Activated naive CD4-positive, alpha-beta T cell treated with anti-CD3 and anti-CD28 coated beads, Interleukin-2, amount 50 U/mL, for 24 hours (primary cell): ENCODE measurements at regions not wholly inside any gene's neighbourhood (a gene's known extent, or its start where the extent isn't known, plus 50 kb on each side); places are given as distances from the start of the nearest gene placed in this dataset.

Experiments used
- H3K27ac Mint-ChIP-seq: one replicate; pipeline ENCODE4 v1.8.0; 2021; ENCODE audit warnings: mild to moderate bottlenecking, mixed read lengths
- H3K27me3 Mint-ChIP-seq: one replicate; pipeline ENCODE4 v1.8.0; 2021; ENCODE audit warnings: mixed read lengths
- H3K36me3 Mint-ChIP-seq: one replicate; pipeline ENCODE4 v1.8.0; 2021; ENCODE audit warnings: mixed read lengths
- H3K4me1 Mint-ChIP-seq: one replicate; pipeline ENCODE4 v1.8.0; 2021; ENCODE audit warnings: mixed read lengths
- H3K4me3 Mint-ChIP-seq: one replicate; pipeline ENCODE4 v1.8.0; 2021; ENCODE audit warnings: mild to moderate bottlenecking, mixed read lengths
- H3K9me3 Mint-ChIP-seq: one replicate; pipeline ENCODE4 v1.8.0; 2021; ENCODE audit warnings: mixed read lengths

DNA sequence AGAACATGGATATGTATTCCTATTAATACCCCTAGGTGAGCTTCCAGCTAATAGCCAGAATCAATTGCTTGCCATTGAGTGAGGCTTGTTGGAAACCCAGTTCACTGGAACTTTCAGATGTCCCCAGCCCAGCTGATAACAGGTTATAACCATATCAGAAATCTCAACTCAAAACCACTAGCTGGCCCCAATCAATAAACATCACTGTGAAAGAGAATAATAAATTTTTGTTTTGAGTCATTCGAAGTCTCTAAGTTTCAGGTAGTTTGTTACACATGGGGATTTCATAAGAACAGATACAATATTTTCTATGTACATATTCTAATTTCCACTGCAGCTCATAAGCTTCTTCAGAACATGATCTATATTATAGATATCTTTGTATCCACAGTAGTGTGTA lies 162.9 kb upstream of the SNX7 start:
- Mint-ChIP-seq H3K9me3 (peaks cover 6% of the 10 kb centered on the region), H3K27me3 (no peaks in the 10 kb centered on the region), H3K36me3 (no peaks in the 10 kb centered on the region), H3K4me3 (no peak overlapping the region), H3K4me1 (no peaks in the 10 kb centered on the region), H3K27ac (no peak overlapping the region)

DNA sequence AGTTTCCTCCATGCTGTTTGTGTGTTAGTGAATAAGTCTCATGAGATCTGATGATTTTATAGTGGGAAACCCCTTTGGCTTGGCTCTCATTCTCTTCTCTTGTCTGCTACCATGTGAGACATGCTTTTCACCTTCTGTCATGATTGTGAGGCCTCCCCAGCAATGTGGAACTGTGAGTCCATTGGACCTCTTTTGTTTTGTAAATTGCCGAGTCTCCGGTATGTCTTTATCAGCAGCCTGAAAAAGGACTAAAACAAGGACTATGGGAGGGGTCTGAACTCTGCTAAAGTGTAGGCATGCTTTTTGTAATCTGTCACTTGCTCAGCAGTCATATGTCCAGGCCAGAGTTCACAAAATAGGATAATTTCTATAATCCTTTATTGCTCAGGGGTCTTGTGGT lies 164.0 kb upstream of the SNX7 start:
- H3K27ac Mint-ChIP-seq, result no peak overlapping the region
- H3K4me3 Mint-ChIP-seq, result no peak overlapping the region
- no peaks in the 10 kb centered on the region for H3K4me1 Mint-ChIP-seq
- H3K36me3 Mint-ChIP-seq, result no peaks in the 10 kb centered on the region
- no peaks in the 10 kb centered on the region for H3K27me3 Mint-ChIP-seq
- peaks cover 6% of the 10 kb centered on the region for H3K9me3 Mint-ChIP-seq

DNA sequence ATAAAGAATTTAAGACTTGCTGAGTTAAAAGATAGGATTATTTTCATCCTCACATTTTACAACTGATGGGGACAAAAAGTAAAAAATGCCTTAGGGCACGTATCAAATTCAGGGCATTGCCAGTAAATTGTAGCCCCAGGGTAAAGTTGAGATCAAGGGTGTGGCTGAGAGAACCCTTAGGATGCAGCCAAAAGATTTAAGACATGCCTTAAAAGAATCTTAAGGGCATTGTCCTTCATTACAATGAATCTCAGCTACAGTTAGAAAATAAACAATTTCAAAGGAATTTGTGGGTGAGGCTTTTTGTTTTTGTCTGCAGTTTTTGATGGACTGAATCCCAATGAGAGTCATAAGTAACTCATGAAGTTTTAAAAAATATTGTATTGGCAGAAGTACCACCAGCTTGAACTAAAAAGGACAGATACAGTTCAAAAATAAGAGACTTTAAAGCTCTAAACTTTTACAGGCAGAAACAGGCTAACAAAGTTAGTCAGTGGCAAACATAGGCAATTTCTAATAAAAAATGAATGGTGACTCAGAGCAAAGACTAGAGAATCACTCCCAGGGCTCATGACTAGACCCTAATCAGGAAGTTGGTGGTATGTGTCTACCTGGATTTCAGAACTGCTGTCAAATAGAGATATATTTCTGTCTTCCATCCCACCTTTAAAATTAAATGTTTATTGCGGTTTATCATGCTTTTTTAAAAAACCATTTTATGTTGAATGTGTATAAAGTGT lies 165.1 kb upstream of the SNX7 start:
- Mint-ChIP-seq H3K9me3 (peaks cover 6% of the 10 kb centered on the region), H3K4me1 (no peaks in the 10 kb centered on the region), H3K36me3 (no peaks in the 10 kb centered on the region), H3K27me3 (no peaks in the 10 kb centered on the region), H3K4me3 (no peak overlapping the region), H3K27ac (no peak overlapping the region)

- Mint-ChIP-seq H3K4me3 (no peak overlapping the region), H3K9me3 (no peaks in the 10 kb centered on the region), H3K27me3 (no peaks in the 10 kb centered on the region), H3K36me3 (no peaks in the 10 kb centered on the region), H3K27ac (no peak overlapping the region), H3K4me1 (no peaks in the 10 kb centered on the region)
Measured at GRCh38 chr1:98493469-98493868, 168.1 kb upstream of the SNX7 start.

- no peaks in the 10 kb centered on the region for H3K27me3 Mint-ChIP-seq
- H3K9me3 Mint-ChIP-seq, result no peaks in the 10 kb centered on the region
- peak overlapping the region; percentile 23 for H3K27ac Mint-ChIP-seq
- no peaks in the 10 kb centered on the region for H3K4me1 Mint-ChIP-seq
- H3K36me3 Mint-ChIP-seq, result no peaks in the 10 kb centered on the region
- H3K4me3 Mint-ChIP-seq, result no peak overlapping the region
Measured at GRCh38 chr1:98490099-98490498, 171.4 kb upstream of the SNX7 start.

DNA sequence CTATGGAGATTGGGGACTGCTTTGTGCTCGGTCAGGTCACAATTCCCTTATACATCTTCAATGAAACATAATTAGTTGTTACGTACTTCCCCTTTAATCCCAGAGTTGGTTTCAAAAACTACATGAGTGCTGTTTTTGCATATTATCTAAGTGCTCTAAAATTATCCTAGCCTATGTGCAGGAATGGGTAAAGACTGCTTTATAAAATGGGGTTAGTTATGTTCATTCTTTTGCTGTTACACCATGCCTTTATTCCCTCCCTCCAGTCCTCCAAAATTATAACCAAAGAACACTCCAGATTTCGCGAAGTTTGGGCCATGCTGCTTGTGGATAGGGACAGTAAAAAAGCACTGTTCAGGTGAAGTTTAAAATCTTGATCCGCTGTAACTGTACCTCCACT lies 173.9 kb upstream of the SNX7 start:
- H3K4me3 Mint-ChIP-seq, result no peak overlapping the region
- H3K36me3 Mint-ChIP-seq, result no peaks in the 10 kb centered on the region
- H3K4me1 Mint-ChIP-seq, result no peaks in the 10 kb centered on the region
- H3K27ac Mint-ChIP-seq, result no peak overlapping the region
- no peaks in the 10 kb centered on the region for H3K27me3 Mint-ChIP-seq
- no peaks in the 10 kb centered on the region for H3K9me3 Mint-ChIP-seq

- Mint-ChIP-seq H3K27ac (no peak overlapping the region), H3K9me3 (no peaks in the 10 kb centered on the region), H3K4me1 (no peaks in the 10 kb centered on the region), H3K4me3 (no peak overlapping the region), H3K36me3 (no peaks in the 10 kb centered on the region), H3K27me3 (no peaks in the 10 kb centered on the region)
Measured at GRCh38 chr1:98482611-98483010, 178.9 kb upstream of the SNX7 start.

- H3K4me1 Mint-ChIP-seq, result no peaks in the 10 kb centered on the region
- no peaks in the 10 kb centered on the region for H3K9me3 Mint-ChIP-seq
- H3K36me3 Mint-ChIP-seq, result no peaks in the 10 kb centered on the region
- H3K4me3 Mint-ChIP-seq, result no peak overlapping the region
- H3K27me3 Mint-ChIP-seq, result no peaks in the 10 kb centered on the region
- no peak overlapping the region for H3K27ac Mint-ChIP-seq
Measured at GRCh38 chr1:98480271-98480670, 181.2 kb upstream of the SNX7 start.

DNA sequence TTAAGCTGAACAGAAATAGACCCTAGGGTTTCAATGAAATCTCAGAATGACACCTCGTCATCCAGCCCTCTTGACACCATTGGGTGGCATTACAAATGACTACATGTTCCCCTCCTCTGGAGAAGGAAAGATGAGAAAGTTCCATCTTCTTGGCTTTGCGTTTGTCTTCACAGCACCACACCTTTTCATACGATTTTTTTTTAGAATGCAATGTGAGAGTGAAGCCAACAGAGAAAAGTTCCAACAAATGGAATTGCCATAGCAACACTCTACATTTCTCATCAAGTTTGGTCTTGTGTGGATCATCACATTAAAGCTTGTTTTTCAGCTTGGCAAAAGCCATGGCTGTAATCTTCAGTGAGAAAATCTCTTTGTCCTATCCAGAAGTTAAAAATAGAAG lies 183.4 kb upstream of the SNX7 start:
- Mint-ChIP-seq H3K4me1 (no peaks in the 10 kb centered on the region), H3K36me3 (no peaks in the 10 kb centered on the region), H3K4me3 (no peak overlapping the region), H3K9me3 (no peaks in the 10 kb centered on the region), H3K27ac (no peak overlapping the region), H3K27me3 (no peaks in the 10 kb centered on the region)

DNA sequence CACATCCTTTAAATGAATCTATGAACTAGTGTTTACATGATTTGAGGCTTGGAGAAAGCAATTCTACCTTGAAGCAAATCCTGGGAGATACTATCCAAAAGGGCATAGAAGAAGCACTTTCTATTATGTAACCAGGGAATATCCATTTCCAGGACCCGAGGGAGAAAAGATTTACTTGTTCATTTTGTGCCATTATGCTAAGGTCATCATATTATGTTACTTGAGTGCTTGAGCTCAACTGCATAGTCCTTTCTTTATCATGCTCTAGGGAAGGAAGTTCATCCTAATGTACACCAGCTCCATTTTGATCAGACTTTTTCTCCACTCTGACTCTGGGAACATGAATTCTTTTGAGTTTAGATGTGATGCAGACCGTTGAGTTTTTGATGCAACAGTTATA lies 188.6 kb upstream of the SNX7 start:
- Mint-ChIP-seq H3K4me1 (no peaks in the 10 kb centered on the region), H3K27me3 (no peaks in the 10 kb centered on the region)

DNA sequence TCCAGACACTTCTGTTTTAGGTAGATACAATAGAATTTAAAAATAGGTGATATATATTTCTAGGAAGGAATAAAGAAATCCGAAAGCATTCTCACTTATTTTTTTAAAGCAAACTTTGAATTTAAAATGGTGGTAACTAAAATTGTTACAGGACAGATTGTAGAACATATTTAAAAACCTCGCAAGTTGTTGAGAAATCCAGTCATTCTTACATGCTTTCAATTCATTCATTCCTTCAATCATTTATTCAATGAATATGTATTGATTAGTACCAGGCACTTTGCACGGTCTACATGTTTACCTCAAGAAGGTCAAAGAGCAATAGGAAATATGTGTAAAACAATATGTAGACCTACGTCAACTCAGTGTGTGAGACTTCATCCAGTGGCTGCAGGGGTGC lies 189.9 kb upstream of the SNX7 start:
- H3K36me3 Mint-ChIP-seq, result no peaks in the 10 kb centered on the region
- H3K9me3 Mint-ChIP-seq, result no peaks in the 10 kb centered on the region
- H3K4me3 Mint-ChIP-seq, result no peak overlapping the region
- no peak overlapping the region for H3K27ac Mint-ChIP-seq
- H3K27me3 Mint-ChIP-seq, result no peaks in the 10 kb centered on the region
- no peaks in the 10 kb centered on the region for H3K4me1 Mint-ChIP-seq

More for the DNA sequence above, 188.6 kb upstream of the SNX7 start:
- H3K4me3 Mint-ChIP-seq, result no peak overlapping the region
- no peaks in the 10 kb centered on the region for H3K9me3 Mint-ChIP-seq
- H3K36me3 Mint-ChIP-seq, result no peaks in the 10 kb centered on the region
- H3K27ac Mint-ChIP-seq, result no peak overlapping the region

GRCh38 chr1:98468111-98468717 lies 193.3 kb upstream of the SNX7 start:
- Mint-ChIP-seq H3K9me3 (no peaks in the 10 kb centered on the region), H3K36me3 (no peaks in the 10 kb centered on the region), H3K27ac (no peak overlapping the region), H3K4me1 (no peaks in the 10 kb centered on the region), H3K27me3 (no peaks in the 10 kb centered on the region), H3K4me3 (no peak overlapping the region)

DNA sequence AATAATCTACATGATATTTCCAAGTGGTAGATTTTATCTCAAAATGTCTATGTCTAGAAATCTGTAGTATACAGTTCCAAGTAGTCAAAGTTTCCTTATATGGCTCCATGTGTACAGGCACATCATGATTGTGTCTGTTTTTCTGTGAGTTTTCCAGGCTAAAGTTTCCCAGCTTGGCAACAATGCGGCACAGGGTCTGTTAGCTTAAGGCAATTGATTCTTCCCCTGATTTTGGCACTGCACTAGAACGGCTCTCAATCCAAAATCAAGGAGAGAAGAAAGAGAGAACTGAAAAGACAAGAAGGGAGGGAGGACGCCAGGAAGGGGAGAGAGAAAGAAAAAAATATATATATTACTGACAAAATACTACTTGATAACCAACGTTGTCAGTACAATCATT lies 193.9 kb upstream of the SNX7 start:
- H3K27me3 Mint-ChIP-seq, result no peaks in the 10 kb centered on the region
- H3K9me3 Mint-ChIP-seq, result no peaks in the 10 kb centered on the region
- H3K4me1 Mint-ChIP-seq, result no peaks in the 10 kb centered on the region
- H3K4me3 Mint-ChIP-seq, result no peak overlapping the region
- H3K36me3 Mint-ChIP-seq, result no peaks in the 10 kb centered on the region
- H3K27ac Mint-ChIP-seq, result no peak overlapping the region

- no peak overlapping the region for H3K4me3 Mint-ChIP-seq
- H3K9me3 Mint-ChIP-seq, result no peaks in the 10 kb centered on the region
- H3K4me1 Mint-ChIP-seq, result no peaks in the 10 kb centered on the region
- H3K36me3 Mint-ChIP-seq, result no peaks in the 10 kb centered on the region
- no peak overlapping the region for H3K27ac Mint-ChIP-seq
- no peaks in the 10 kb centered on the region for H3K27me3 Mint-ChIP-seq
Measured at GRCh38 chr1:98467122-98467521, 194.4 kb upstream of the SNX7 start.

- Mint-ChIP-seq H3K36me3 (no peaks in the 10 kb centered on the region), H3K27me3 (no peaks in the 10 kb centered on the region), H3K27ac (no peak overlapping the region), H3K4me3 (no peak overlapping the region), H3K4me1 (no peaks in the 10 kb centered on the region), H3K9me3 (no peaks in the 10 kb centered on the region)
Measured at GRCh38 chr1:98461873-98462385, 199.6 kb upstream of the SNX7 start.

DNA sequence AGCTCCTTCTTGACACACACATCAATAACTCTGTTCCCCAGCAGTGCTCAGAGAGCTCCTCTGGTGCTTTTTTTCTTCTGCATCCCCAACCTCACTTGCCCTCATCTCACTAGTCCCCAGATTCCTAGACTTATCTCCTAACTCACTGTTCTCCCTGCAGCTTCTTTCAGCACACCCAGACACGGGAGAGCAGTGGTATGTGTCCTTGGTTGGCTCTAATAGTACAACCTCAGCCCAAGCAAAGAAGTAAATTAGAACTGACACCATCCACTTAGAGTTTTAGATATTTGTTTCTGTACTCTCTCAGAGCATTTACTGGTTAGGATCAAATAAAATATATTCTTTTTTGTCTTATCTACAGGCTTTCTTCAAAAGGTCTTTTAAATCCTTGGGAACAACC lies 201.4 kb upstream of the SNX7 start:
- no peaks in the 10 kb centered on the region for H3K27me3 Mint-ChIP-seq
- no peaks in the 10 kb centered on the region for H3K36me3 Mint-ChIP-seq
- H3K9me3 Mint-ChIP-seq, result no peaks in the 10 kb centered on the region
- H3K27ac Mint-ChIP-seq, result no peak overlapping the region
- H3K4me1 Mint-ChIP-seq, result no peaks in the 10 kb centered on the region
- H3K4me3 Mint-ChIP-seq, result no peak overlapping the region

DNA sequence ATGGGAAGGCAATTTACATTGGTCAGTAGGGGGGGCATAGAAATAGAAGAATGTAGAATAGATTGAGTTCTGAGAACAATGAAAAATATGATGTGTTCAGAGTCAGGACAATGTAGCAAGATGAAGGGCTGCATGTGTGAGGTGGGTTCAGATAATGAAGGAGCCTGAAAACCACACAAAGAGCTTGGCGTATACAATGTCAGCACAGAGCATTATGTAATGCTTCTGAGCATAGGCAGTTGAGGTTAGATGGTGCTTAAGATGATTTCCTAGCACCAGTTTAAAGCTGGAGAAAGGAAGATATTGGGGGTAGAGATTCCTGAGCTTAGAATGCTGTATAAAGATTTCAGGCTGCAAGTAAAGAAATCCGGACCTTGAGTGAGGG lies 202.0 kb upstream of the SNX7 start:
- Mint-ChIP-seq H3K27ac (no peak overlapping the region), H3K4me3 (no peak overlapping the region), H3K36me3 (no peaks in the 10 kb centered on the region), H3K4me1 (no peaks in the 10 kb centered on the region), H3K9me3 (no peaks in the 10 kb centered on the region), H3K27me3 (no peaks in the 10 kb centered on the region)
